Brain microvascular endothelial cell (primary cell): ENCODE measurements at regions not wholly inside any gene's neighbourhood (a gene's known extent, or its start where the extent isn't known, plus 50 kb on each side); places are given as distances from the start of the nearest gene placed in this dataset.
"Not testable (repeated sequence)": the region's sequence is repeated elsewhere in the genome, so short reads cannot be mapped to it uniquely, and the experiment has no call there.

ENCODE experiments used
- DNase-seq: peaks from one replicate; pipeline ENCODE4 v3.0.0-alpha.2; 2020
- H3K27ac ChIP-seq: fragments of 250-450 bp; sonication (Bioruptor Pico); 2 replicates; pipeline ENCODE4 v1.5.1; 2020; ENCODE audit warnings: mild to moderate bottlenecking, moderate library complexity
- H3K27me3 ChIP-seq: fragments of 250-450 bp; sonication (Bioruptor Pico); replicated peaks from 2 replicates; pipeline ENCODE4 v1.5.1; 2020; ENCODE audit warnings: mild to moderate bottlenecking
- H3K36me3 ChIP-seq: fragments of 250-450 bp; sonication (Bioruptor Pico); replicated peaks from 2 replicates; pipeline ENCODE4 v1.5.1; 2020; ENCODE audit warnings: mild to moderate bottlenecking
- H3K4me3 ChIP-seq: 2 replicates; pipeline ENCODE4 v1.5.1; 2011; ENCODE audit warnings: low read depth, mild to moderate bottlenecking, control low read depth, low read length, moderate library complexity
- in situ Hi-C: cut with HindIII; loops from 2 replicates; pipeline ENCODE4 v1.10.0; 2017; ENCODE audit warnings: low sequenced_read_pairs, low pct_ligation_motif_present
- TF ChIP-seq, protein P1 (sequence below): IDR thresholded peaks from 2 replicates; pipeline ENCODE4 v1.5.1; 2011; ENCODE audit warnings: low read depth, mild to moderate bottlenecking, moderate library complexity, low read length, control low read depth, inconsistent platforms; ENCODE audit errors: missing control alignments

DNA sequence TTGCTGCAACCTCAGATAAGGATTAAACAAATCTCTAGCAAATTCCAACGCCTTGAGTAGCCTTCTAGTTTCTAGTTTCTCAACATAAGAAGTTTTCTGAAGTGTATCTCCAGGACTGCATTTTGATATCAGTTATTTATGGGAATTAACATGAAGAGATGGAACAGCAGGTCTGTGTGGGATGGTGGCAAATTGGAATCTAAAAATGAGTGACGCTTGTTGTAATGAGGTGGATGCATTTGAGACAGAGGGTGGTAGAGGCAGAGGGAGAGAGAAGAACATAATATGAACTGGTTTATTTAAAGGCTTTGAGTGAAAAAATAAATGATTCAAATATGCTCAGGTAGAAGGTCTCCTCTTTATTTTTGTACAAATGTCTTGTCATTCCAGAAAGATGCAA lies 446.8 kb upstream of the GCFC2 start:
- no peaks in the 10 kb centered on the region for H3K27me3 ChIP-seq
- no peaks in the 10 kb centered on the region for H3K36me3 ChIP-seq
- in situ Hi-C loops: no loop called here
- TF ChIP-seq, protein P1, sequence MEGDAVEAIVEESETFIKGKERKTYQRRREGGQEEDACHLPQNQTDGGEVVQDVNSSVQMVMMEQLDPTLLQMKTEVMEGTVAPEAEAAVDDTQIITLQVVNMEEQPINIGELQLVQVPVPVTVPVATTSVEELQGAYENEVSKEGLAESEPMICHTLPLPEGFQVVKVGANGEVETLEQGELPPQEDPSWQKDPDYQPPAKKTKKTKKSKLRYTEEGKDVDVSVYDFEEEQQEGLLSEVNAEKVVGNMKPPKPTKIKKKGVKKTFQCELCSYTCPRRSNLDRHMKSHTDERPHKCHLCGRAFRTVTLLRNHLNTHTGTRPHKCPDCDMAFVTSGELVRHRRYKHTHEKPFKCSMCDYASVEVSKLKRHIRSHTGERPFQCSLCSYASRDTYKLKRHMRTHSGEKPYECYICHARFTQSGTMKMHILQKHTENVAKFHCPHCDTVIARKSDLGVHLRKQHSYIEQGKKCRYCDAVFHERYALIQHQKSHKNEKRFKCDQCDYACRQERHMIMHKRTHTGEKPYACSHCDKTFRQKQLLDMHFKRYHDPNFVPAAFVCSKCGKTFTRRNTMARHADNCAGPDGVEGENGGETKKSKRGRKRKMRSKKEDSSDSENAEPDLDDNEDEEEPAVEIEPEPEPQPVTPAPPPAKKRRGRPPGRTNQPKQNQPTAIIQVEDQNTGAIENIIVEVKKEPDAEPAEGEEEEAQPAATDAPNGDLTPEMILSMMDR: no peak
- DNase-seq: no peak
- H3K27ac ChIP-seq: no peak overlapping the region
- H3K4me3 ChIP-seq: no peak overlapping the region

DNA sequence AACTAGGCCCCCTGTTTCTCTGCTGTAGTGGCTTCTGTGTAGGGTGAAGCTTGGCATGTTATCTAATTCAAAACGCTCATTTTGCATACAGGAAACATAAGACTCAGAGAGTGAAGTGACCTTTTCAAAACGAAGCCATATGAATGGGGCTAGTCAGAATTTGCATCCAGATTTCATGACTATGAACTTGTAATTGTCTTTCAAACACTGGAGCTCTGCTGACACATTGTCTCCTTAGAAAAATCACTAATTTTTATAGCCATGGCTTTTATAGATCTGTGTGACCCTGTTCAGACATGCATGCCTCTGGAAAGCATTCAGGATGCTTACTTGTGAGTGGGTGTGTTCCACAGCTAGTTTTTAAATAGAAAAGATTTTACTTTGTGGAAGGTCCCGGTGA lies 444.3 kb upstream of the GCFC2 start:
- TF ChIP-seq, protein P1: no peak
- no peak for DNase-seq
- H3K36me3 ChIP-seq: no peaks in the 10 kb centered on the region
- H3K4me3 ChIP-seq: no peak overlapping the region
- no peaks in the 10 kb centered on the region for H3K27me3 ChIP-seq
- in situ Hi-C loops: no loop called here
- H3K27ac ChIP-seq: no peak overlapping the region

DNA sequence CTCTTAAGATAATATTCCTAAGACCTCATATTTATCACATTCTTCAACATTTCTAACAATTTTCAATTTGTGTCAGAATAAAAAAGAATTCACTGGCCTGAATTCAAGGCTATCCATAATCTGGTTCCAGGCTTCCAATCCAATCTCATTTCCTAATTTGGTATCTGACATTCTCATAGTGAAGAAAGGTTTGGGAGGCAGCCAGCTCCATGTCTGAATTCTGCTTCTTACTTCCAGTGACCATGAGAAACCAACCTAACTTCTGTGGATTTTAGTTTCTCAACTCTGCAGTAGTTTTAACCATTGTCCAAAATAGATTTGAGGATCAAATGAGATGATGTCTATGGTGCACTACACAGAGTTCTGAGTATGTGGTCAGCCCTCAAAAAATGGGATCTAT lies 439.1 kb upstream of the GCFC2 start:
- TF ChIP-seq, protein P1: no peak
- Histone ChIP-seq H3K36me3 (no peaks in the 10 kb centered on the region), H3K27me3 (no peaks in the 10 kb centered on the region), H3K27ac (no peak overlapping the region), H3K4me3 (no peak overlapping the region)
- in situ Hi-C loops: no loop called here
- DNase-seq: no peak

DNA sequence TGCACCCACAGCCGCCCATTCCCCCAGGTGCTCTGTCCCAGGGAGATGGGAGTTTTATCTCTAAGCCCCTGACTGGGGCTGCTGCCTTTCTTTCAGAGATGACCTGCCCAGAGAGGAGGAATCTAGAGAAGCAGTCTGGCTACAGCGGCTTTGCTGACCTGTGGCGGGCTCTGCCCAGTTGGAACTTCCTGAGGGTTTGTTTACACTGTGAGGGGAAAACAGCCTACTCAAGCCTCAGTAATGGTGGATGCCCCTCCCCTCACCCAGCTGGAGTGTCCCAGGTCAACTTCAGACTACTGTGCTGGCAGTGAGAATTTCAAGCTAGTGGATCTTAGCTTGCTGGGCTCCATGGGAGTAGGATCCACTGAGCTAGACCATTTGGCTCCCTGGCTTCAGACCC lies 428.6 kb upstream of the GCFC2 start:
- DNase-seq, in situ Hi-C loops, H3K4me3 ChIP-seq, H3K36me3 ChIP-seq, H3K27me3 ChIP-seq, H3K27ac ChIP-seq: not testable (repeated sequence)

DNA sequence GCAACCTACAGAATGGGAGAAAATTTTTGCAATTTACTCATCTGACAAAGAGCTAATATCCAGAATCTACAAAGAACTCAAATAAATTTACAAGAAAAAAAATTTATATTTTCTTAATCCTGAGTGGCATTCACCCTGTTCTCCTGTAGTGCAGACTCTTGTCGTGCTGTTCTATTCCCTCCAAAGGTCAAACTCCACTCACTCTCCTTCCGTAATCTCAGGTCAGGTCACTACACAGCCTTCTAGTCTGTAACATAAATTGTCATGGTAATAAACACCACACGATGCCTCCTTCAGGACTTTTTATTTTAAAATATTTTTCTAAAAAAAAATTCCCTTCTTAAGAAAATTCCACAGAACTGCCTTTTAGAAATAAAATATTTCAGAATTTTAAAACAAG lies 417.9 kb upstream of the GCFC2 start:
- Histone ChIP-seq H3K4me3 (no peak overlapping the region), H3K27ac (no peak overlapping the region), H3K36me3 (no peaks in the 10 kb centered on the region), H3K27me3 (no peaks in the 10 kb centered on the region)
- in situ Hi-C loops: no loop called here
- TF ChIP-seq, protein P1: no peak
- DNase-seq: no peak

DNA sequence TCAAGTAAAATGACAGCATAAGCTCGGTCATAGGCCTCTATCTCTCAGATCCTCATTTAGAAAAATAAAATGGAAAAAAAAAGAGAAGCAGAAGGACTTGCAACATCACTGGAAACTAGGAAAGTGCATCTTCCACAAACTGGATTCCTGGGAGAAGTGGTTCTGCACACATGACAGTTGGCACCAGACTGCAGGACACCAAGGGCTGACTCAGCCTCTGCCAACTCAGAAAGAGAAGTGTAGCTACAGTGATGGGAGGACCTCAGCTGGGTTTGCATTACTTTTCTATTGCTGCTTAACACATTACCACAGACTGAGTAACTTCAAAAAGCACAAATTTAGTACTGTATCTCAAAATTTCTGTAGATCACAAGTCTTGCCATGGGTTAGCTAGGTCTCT lies 409.5 kb upstream of the GCFC2 start:
- in situ Hi-C loops: no loop called here
- Histone ChIP-seq H3K27me3 (no peaks in the 10 kb centered on the region), H3K4me3 (no peak overlapping the region), H3K27ac (no peak overlapping the region), H3K36me3 (no peaks in the 10 kb centered on the region)
- TF ChIP-seq, protein P1: no peak
- no peak for DNase-seq
